Adrenal gland (tissue), 5 donors: ENCODE measurements at regions not wholly inside any gene's neighbourhood (a gene's known extent, or its start where the extent isn't known, plus 50 kb on each side); places are given as distances from the start of the nearest gene placed in this dataset.

ENCODE experiments used
- POLR2A ChIP-seq, 2 donors: fragments of 450-650 bp; IDR thresholded peaks; one replicate each; pipeline ENCODE4 v1.6.1; 2017; ENCODE audit warnings: antibody characterized with exemption in 2 of 2, mild to moderate bottlenecking in 2 of 2, moderate library complexity in 1 of 2
- TF ChIP-seq, protein P1 (sequence below), 6 experiments: fragments of 450-650 bp in 4 of 6; fragments of 200-600 bp in 2 of 6; sonication (generic) in 1 of 6; IDR thresholded peaks; 1 replicate in 5 of 6; 2 replicates in 1 of 6; pipeline versions ENCODE4 v1.5.1 to v1.8.0; 2016 to 2021; ENCODE audit warnings: antibody characterized with exemption in 6 of 6, mild to moderate bottlenecking in 2 of 6, moderate library complexity in 1 of 6
- donor health status: DM: no; HTN: no; CAD: no.

GRCh38 chr18:27331606-27332005, 146.5 kb upstream of the CHST9 start:
- TF ChIP-seq, protein P1, sequence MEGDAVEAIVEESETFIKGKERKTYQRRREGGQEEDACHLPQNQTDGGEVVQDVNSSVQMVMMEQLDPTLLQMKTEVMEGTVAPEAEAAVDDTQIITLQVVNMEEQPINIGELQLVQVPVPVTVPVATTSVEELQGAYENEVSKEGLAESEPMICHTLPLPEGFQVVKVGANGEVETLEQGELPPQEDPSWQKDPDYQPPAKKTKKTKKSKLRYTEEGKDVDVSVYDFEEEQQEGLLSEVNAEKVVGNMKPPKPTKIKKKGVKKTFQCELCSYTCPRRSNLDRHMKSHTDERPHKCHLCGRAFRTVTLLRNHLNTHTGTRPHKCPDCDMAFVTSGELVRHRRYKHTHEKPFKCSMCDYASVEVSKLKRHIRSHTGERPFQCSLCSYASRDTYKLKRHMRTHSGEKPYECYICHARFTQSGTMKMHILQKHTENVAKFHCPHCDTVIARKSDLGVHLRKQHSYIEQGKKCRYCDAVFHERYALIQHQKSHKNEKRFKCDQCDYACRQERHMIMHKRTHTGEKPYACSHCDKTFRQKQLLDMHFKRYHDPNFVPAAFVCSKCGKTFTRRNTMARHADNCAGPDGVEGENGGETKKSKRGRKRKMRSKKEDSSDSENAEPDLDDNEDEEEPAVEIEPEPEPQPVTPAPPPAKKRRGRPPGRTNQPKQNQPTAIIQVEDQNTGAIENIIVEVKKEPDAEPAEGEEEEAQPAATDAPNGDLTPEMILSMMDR (IDR thresholded peaks at IDR 0.05): no peak
- TF ChIP-seq POLR2A (IDR thresholded peaks at IDR 0.05): no peak
